ENCODE measurements at regions not wholly inside any gene's neighbourhood (a gene's known extent, or its start where the extent isn't known, plus 50 kb on each side); places are given as distances from the start of the nearest gene placed in this dataset.

DNA sequence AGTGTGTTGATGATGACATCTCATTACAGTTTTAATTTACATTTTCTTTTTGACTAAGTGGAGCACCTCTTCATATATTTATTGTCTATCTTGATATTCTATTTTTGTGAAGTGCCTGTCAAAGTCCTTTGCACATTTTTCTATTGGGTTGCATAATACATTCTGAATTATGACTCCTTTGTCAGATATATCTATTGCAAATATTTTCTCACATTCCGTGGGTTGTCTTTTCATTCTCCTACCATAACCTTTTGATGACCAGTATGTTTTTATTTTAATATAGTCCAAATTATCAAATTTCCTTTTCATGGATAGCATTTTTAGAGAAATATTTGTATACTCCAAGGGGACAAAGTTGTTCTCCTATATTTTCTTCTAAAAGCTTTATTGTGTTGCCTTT lies 126.4 kb downstream of the PJA1 start:
- H3K27me3 ChIP-seq (ENCODE audit: control insufficient read depth, insufficient read depth, low read length), result no peaks in the 10 kb centered on the region
- POLR2A ChIA-PET, result no interaction called here
- CTCF ChIA-PET, result no interaction called here
- H3K27ac ChIP-seq (ENCODE audit: low read length), result no peak overlapping the region
- ATAC-seq, result no peak
- DNase-seq (ENCODE audit: low read depth, low spot score), result no peak
- TF ChIP-seq TCF7L2 (IDR thresholded peaks at IDR 0.05; ENCODE audit: low read depth, low read length), result no peak
- TF ChIP-seq, protein P1, sequence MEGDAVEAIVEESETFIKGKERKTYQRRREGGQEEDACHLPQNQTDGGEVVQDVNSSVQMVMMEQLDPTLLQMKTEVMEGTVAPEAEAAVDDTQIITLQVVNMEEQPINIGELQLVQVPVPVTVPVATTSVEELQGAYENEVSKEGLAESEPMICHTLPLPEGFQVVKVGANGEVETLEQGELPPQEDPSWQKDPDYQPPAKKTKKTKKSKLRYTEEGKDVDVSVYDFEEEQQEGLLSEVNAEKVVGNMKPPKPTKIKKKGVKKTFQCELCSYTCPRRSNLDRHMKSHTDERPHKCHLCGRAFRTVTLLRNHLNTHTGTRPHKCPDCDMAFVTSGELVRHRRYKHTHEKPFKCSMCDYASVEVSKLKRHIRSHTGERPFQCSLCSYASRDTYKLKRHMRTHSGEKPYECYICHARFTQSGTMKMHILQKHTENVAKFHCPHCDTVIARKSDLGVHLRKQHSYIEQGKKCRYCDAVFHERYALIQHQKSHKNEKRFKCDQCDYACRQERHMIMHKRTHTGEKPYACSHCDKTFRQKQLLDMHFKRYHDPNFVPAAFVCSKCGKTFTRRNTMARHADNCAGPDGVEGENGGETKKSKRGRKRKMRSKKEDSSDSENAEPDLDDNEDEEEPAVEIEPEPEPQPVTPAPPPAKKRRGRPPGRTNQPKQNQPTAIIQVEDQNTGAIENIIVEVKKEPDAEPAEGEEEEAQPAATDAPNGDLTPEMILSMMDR (IDR thresholded peaks at IDR 0.05), result no peak
- TF ChIP-seq, protein P2, sequence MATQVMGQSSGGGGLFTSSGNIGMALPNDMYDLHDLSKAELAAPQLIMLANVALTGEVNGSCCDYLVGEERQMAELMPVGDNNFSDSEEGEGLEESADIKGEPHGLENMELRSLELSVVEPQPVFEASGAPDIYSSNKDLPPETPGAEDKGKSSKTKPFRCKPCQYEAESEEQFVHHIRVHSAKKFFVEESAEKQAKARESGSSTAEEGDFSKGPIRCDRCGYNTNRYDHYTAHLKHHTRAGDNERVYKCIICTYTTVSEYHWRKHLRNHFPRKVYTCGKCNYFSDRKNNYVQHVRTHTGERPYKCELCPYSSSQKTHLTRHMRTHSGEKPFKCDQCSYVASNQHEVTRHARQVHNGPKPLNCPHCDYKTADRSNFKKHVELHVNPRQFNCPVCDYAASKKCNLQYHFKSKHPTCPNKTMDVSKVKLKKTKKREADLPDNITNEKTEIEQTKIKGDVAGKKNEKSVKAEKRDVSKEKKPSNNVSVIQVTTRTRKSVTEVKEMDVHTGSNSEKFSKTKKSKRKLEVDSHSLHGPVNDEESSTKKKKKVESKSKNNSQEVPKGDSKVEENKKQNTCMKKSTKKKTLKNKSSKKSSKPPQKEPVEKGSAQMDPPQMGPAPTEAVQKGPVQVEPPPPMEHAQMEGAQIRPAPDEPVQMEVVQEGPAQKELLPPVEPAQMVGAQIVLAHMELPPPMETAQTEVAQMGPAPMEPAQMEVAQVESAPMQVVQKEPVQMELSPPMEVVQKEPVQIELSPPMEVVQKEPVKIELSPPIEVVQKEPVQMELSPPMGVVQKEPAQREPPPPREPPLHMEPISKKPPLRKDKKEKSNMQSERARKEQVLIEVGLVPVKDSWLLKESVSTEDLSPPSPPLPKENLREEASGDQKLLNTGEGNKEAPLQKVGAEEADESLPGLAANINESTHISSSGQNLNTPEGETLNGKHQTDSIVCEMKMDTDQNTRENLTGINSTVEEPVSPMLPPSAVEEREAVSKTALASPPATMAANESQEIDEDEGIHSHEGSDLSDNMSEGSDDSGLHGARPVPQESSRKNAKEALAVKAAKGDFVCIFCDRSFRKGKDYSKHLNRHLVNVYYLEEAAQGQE (IDR thresholded peaks at IDR 0.05; ENCODE audit: insufficient read depth in 1 of 2, low read depth in 2 of 2, low read length in 1 of 2), result no peak
- no peak for TF ChIP-seq SIN3A (IDR thresholded peaks at IDR 0.05; ENCODE audit: borderline replicate concordance, insufficient read depth, low read depth, low read length)
- TF ChIP-seq POLR2AphosphoS5 (IDR thresholded peaks at IDR 0.05; ENCODE audit: low read depth, low read length), result no peak
- no TSS peak for BruUV-seq (replicated peaks)
- in situ Hi-C loops (cut with HindIII; ENCODE audit: low pct_unique_long_range_greater_than_20kb, low sequenced_read_pairs), result no loop called here
- no peaks in the 10 kb centered on the region for H3K4me1 ChIP-seq (ENCODE audit: control insufficient read depth, insufficient read depth, low read length)
- no peaks in the 10 kb centered on the region for H3K9me3 ChIP-seq (ENCODE audit: control insufficient read depth, insufficient read depth, low read depth, low read length)
- H3K36me3 ChIP-seq (ENCODE audit: control insufficient read depth, insufficient read depth, low read length), result no peaks in the 10 kb centered on the region
- H3K4me3 ChIP-seq (ENCODE audit: low read depth in 2 of 2, low read length in 2 of 2), result no peak overlapping the region
- intact Hi-C loops (cut with micrococcal nuclease; ENCODE audit: unreplicated experiment), result no loop called here

DNA sequence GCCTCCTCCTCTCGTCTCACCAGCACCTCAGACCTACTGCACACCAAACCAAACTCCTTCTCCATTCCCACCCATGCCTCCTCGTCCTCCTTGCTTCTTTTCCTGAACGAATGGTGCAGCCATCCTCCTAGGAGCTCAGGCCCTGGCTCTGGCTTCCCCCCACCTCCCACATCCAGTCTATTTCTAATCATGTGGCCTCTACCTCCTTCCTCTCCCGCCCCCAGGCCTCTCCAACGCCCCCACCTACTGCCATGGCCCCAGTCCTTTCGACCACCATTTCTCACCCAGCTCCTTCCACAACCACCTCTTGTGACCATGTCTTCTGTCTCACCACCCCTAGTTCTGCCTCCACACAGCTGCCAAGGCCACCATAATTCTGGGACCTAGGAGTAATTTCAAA lies 127.1 kb downstream of the PJA1 start:
- Histone ChIP-seq H3K36me3 (ENCODE audit: control insufficient read depth, insufficient read depth, low read length) (no peaks in the 10 kb centered on the region), H3K4me1 (ENCODE audit: control insufficient read depth, insufficient read depth, low read length) (no peaks in the 10 kb centered on the region), H3K27ac (ENCODE audit: low read length) (no peak overlapping the region), H3K27me3 (ENCODE audit: control insufficient read depth, insufficient read depth, low read length) (no peaks in the 10 kb centered on the region), H3K9me3 (ENCODE audit: control insufficient read depth, insufficient read depth, low read depth, low read length) (no peaks in the 10 kb centered on the region), H3K4me3 (ENCODE audit: low read depth in 2 of 2, low read length in 2 of 2) (no peak overlapping the region)
- intact Hi-C loops (cut with micrococcal nuclease; ENCODE audit: unreplicated experiment), result no loop called here
- in situ Hi-C loops (cut with HindIII; ENCODE audit: low pct_unique_long_range_greater_than_20kb, low sequenced_read_pairs), result no loop called here
- DNase-seq (ENCODE audit: low read depth, low spot score), result no peak
- no peak for TF ChIP-seq SIN3A (IDR thresholded peaks at IDR 0.05; ENCODE audit: borderline replicate concordance, insufficient read depth, low read depth, low read length)
- no peak for TF ChIP-seq TCF7L2 (IDR thresholded peaks at IDR 0.05; ENCODE audit: low read depth, low read length)
- TF ChIP-seq, protein P1 (IDR thresholded peaks at IDR 0.05), result no peak
- TF ChIP-seq, protein P2 (IDR thresholded peaks at IDR 0.05; ENCODE audit: insufficient read depth in 1 of 2, low read depth in 2 of 2, low read length in 1 of 2), result no peak
- TF ChIP-seq POLR2AphosphoS5 (IDR thresholded peaks at IDR 0.05; ENCODE audit: low read depth, low read length), result no peak
- BruUV-seq (replicated peaks), result no TSS peak
- ATAC-seq, result no peak
- ChIA-PET POLR2A (no interaction called here), CTCF (no interaction called here)
